H1 (cell line): ENCODE measurements at regions not wholly inside any gene's neighbourhood (a gene's known extent, or its start where the extent isn't known, plus 50 kb on each side); places are given as distances from the start of the nearest gene placed in this dataset.

Source experiments
- BACH1 ChIP-seq: IDR thresholded peaks from 2 replicates; pipeline ENCODE4 v1.6.1; 2012; ENCODE audit warnings: low read length, improper control_type of control experiment
- CBX8 ChIP-seq: fragments of 300-800, 300-1000 bp; sonication (generic); IDR thresholded peaks from 2 replicates; pipeline ENCODE4 v1.7.1; 2016; ENCODE audit warnings: low read depth, low read length, borderline replicate concordance
- CHD7 ChIP-seq: fragments of 300-600 bp; sonication (generic); IDR thresholded peaks from 2 replicates; pipeline ENCODE4 v1.7.1; 2012; ENCODE audit warnings: low read length, moderate library complexity, mild to moderate bottlenecking, inconsistent platforms; ENCODE audit not compliant: insufficient replicate concordance
- FOSL1 ChIP-seq: IDR thresholded peaks from 2 replicates; pipeline ENCODE4 v1.6.1; 2011; ENCODE audit warnings: mild to moderate bottlenecking, low read depth, low read length, moderate library complexity; ENCODE audit not compliant: insufficient read depth
- NRF1 ChIP-seq: IDR thresholded peaks from 2 replicates; pipeline ENCODE4 v1.6.1; 2011; ENCODE audit warnings: mild to moderate bottlenecking, low read depth, low read length, improper control_type of control experiment
- RXRA ChIP-seq: IDR thresholded peaks from 2 replicates; pipeline ENCODE4 v1.6.1; 2011; ENCODE audit warnings: low read depth, mild to moderate bottlenecking, low read length, moderate library complexity; ENCODE audit not compliant: insufficient read depth
- TAF1 ChIP-seq: IDR thresholded peaks from 2 replicates; pipeline ENCODE4 v1.6.1; 2011; ENCODE audit warnings: mild to moderate bottlenecking, low read depth, low read length
- TBP ChIP-seq: IDR thresholded peaks from 2 replicates; pipeline ENCODE4 v1.6.1; 2011; ENCODE audit warnings: low read depth, low read length, improper control_type of control experiment

- no peak for TF ChIP-seq CHD7
- TF ChIP-seq NRF1, result no peak
- TF ChIP-seq TBP, result no peak
- no peak for TF ChIP-seq BACH1
- TF ChIP-seq FOSL1, result no peak
- TF ChIP-seq RXRA, result no peak
- TF ChIP-seq TAF1, result no peak
- TF ChIP-seq CBX8, result no peak
These were observed 79.2 kb upstream of the DIO3 start (continued) for GRCh38 chr14:101482066-101482465.
